HCT116 (cell line): ENCODE measurements at regions not wholly inside any gene's neighbourhood (a gene's known extent, or its start where the extent isn't known, plus 50 kb on each side); places are given as distances from the start of the nearest gene placed in this dataset.
A peak's percentile ranks its signal among the peaks of the same experiment; 100 is the strongest.

ENCODE experiments used
- ATAC-seq: fragments of 200-7000 bp; cut with Tn5 transposase; 2 replicates; pipeline ENCODE4 v1.9.1; 2020; ENCODE audit warnings: mild to moderate bottlenecking, moderate library complexity
- BruUV-seq: library from RNA; stranded (reverse); fragments of 400-500 nt; replicated peaks from 2 replicates; lab custom pipeline; 2021; lab: Mats Ljungman, UMichigan
- CTCF ChIA-PET: fragments of 300-600 bp; sonication (Branson Sonifier 250); formaldehyde crosslinking; loops from one replicate; lab custom pipeline; 2021; ENCODE audit warnings: antibody characterized with exemption; lab: Charles Lee
- POLR2A ChIA-PET: fragments of 300-600, 350-600 bp; sonication (Branson Sonifier 250); formaldehyde crosslinking; loops from one replicate; lab custom pipeline; 2021; ENCODE audit warnings: antibody characterized with exemption; lab: Charles Lee
- RAD21 ChIA-PET, 2 experiments: fragments of 300-600 bp; sonication (Branson Sonifier 250); formaldehyde crosslinking; loops; one replicate each; lab custom pipeline; 2023; ENCODE audit warnings: low total read pairs in 2 of 2; ENCODE audit not compliant: uncharacterized antibody in 2 of 2, unreplicated experiment in 2 of 2, low non-redundant PET in 1 of 2; lab: Charles Lee
- DNase-seq: peaks from one replicate; pipeline ENCODE4 v3.0.0-alpha.2; 2010; ENCODE audit warnings: low read depth, low spot score
- H2AFZ ChIP-seq: fragments of 200-600 bp; shearing (Covaris generic), sonication (generic); 2 replicates; pipeline ENCODE4 v1.6.1; 2017; ENCODE audit warnings: low read depth, mixed run types, mixed read lengths, antibody characterized with exemption, low read length; ENCODE audit not compliant: poor library complexity, severe bottlenecking
- H3K27ac ChIP-seq: 2 replicates; pipeline ENCODE4 v1.5.1; 2012; ENCODE audit warnings: low read depth, low read length
- H3K27me3 ChIP-seq: fragments of 200-600 bp; sonication (generic); 2 replicates; pipeline ENCODE4 v1.6.1; 2016; ENCODE audit warnings: mixed run types, low read length, mixed read lengths; ENCODE audit not compliant: insufficient read depth
- H3K36me3 ChIP-seq, 2 experiments: fragments of 200-500 bp in 1 of 2; fragments of 200-600 bp in 1 of 2; sonication (Bioruptor generic) in 1 of 2; sonication (generic) in 1 of 2; 2 replicates each; pipeline versions ENCODE4 v1.5.1 to v1.6.1; 2014 to 2016; ENCODE audit warnings: low read length in 2 of 2, inconsistent platforms in 1 of 2, mixed read lengths in 1 of 2, mixed run types in 1 of 2; ENCODE audit not compliant: insufficient read depth in 2 of 2, control insufficient read depth in 1 of 2
- H3K4me1 ChIP-seq, 2 experiments: fragments of 200-600 bp in 1 of 2; sonication (generic) in 1 of 2; 2 replicates each; pipeline versions ENCODE4 v1.5.1 to v1.6.1; 2012 to 2017; ENCODE audit warnings: low read length in 2 of 2, inconsistent platforms in 1 of 2, mild to moderate bottlenecking in 1 of 2, mixed read lengths in 1 of 2, mixed run types in 1 of 2, moderate library complexity in 1 of 2; ENCODE audit not compliant: insufficient read depth in 2 of 2, control insufficient read depth in 1 of 2
- H3K4me2 ChIP-seq: fragments of 200-600 bp; sonication (generic); 2 replicates; pipeline ENCODE4 v1.6.1; 2017; ENCODE audit warnings: mixed run types, low read length, mixed read lengths
- H3K4me3 ChIP-seq, 2 experiments: fragments of 200-600 bp in 1 of 2; sonication (generic) in 1 of 2; replicated peaks in 1 of 2; 2 replicates each; pipeline ENCODE4 v1.5.1; 2011 to 2016; ENCODE audit warnings: low read length in 2 of 2, control low read depth in 1 of 2, low read depth in 1 of 2, mild to moderate bottlenecking in 1 of 2, mixed read lengths in 1 of 2, mixed run types in 1 of 2
- H3K79me2 ChIP-seq: fragments of 200-600 bp; sonication (generic); 2 replicates; pipeline ENCODE4 v1.6.1; 2017; ENCODE audit warnings: mild to moderate bottlenecking, mixed run types, low read length, moderate library complexity, mixed read lengths; ENCODE audit not compliant: insufficient read depth
- H3K9ac ChIP-seq: fragments of 200-600 bp; sonication (generic); 2 replicates; pipeline ENCODE4 v1.6.1; 2016; ENCODE audit warnings: low read length, mixed read lengths
- H3K9me2 ChIP-seq: fragments of 200-600 bp; sonication (generic), shearing (Covaris generic); 2 replicates; pipeline ENCODE4 v1.6.1; 2017; ENCODE audit warnings: mixed run types, mild to moderate bottlenecking, moderate library complexity; ENCODE audit not compliant: insufficient read depth
- H3K9me3 ChIP-seq, 2 experiments: fragments of 200-500 bp in 1 of 2; fragments of 200-600 bp in 1 of 2; sonication (Bioruptor generic) in 1 of 2; sonication (generic) in 1 of 2; 2 replicates each; pipeline ENCODE4 v1.6.1; 2014 to 2017; ENCODE audit warnings: low read length in 2 of 2, mixed read lengths in 2 of 2, inconsistent platforms in 1 of 2, low read depth in 1 of 2, mild to moderate bottlenecking in 1 of 2, mixed run types in 1 of 2, moderate library complexity in 1 of 2; ENCODE audit not compliant: control insufficient read depth in 1 of 2, insufficient read depth in 1 of 2
- H4K20me1 ChIP-seq: fragments of 200-600 bp; sonication (generic), shearing (Covaris generic); 2 replicates; pipeline ENCODE4 v1.6.1; 2017; ENCODE audit warnings: mixed run types, mild to moderate bottlenecking, moderate library complexity; ENCODE audit not compliant: insufficient read depth
- CBX3 ChIP-seq: IDR thresholded peaks from 2 replicates; pipeline ENCODE4 v1.6.1; 2012; ENCODE audit warnings: low read depth
- FOSL1 ChIP-seq: IDR thresholded peaks from 2 replicates; pipeline ENCODE4 v1.6.1; 2012; ENCODE audit warnings: low read depth
- POLR2AphosphoS5 ChIP-seq: IDR thresholded peaks from 2 replicates; pipeline ENCODE4 v1.6.1; 2011; ENCODE audit warnings: mild to moderate bottlenecking, low read depth, low read length, moderate library complexity
- RAD21 ChIP-seq: IDR thresholded peaks from 2 replicates; pipeline ENCODE4 v1.6.1; 2012; ENCODE audit warnings: low read depth, mild to moderate bottlenecking
- SRF ChIP-seq: IDR thresholded peaks from 2 replicates; pipeline ENCODE4 v1.6.1; 2012; ENCODE audit warnings: low read depth
- ZFX ChIP-seq: fragments of 450-650 bp; IDR thresholded peaks from 2 replicates; pipeline ENCODE4 v1.6.1; 2017
- ZNF274 ChIP-seq: fragments of 200-500 bp; sonication (Bioruptor generic); IDR thresholded peaks from 2 replicates; pipeline ENCODE4 v1.6.1; 2014; ENCODE audit warnings: mild to moderate bottlenecking, low read depth, low read length, inconsistent platforms
- intact Hi-C: fragments of 100-400 bp; cut with micrococcal nuclease; formaldehyde crosslinking; loops from 2 replicates; pipeline ENCODE4 v1.10.0; 2022
- TF ChIP-seq, protein P1 (sequence below): IDR thresholded peaks from 2 replicates; pipeline ENCODE4 v1.6.1; 2012
- TF ChIP-seq, protein P2 (sequence below), 3 experiments: fragments of 200-600 bp in 1 of 3; sonication (generic) in 1 of 3; IDR thresholded peaks in 2 of 3; conservative IDR thresholded peaks in 1 of 3; 2 replicates each; pipeline ENCODE4 v1.5.1; 2012 to 2017; ENCODE audit warnings: low read depth in 2 of 3, low read length in 2 of 3, antibody characterized with exemption in 1 of 3, borderline replicate concordance in 1 of 3, control low read depth in 1 of 3, mild to moderate bottlenecking in 1 of 3, mixed read lengths in 1 of 3, mixed run types in 1 of 3, moderate library complexity in 1 of 3; ENCODE audit not compliant: insufficient read depth in 1 of 3

GRCh38 chr21:38733972-38734546, 71.7 kb upstream of the ETS2 start:
- H3K4me2 ChIP-seq, result no peak overlapping the region
- no TSS peak for BruUV-seq
- DNase-seq, result peak; percentile 36
- no peak overlapping the region for H2AFZ ChIP-seq
- ATAC-seq, result peak; percentile 96
- intact Hi-C loops, result loop anchor here (1.0 to 5.0 kb wide), 6 partner anchors 71 to 404 kb away; partner anchors contain the start of gene ETS2
- no peaks in the 10 kb centered on the region for H3K27me3 ChIP-seq
- H3K27ac ChIP-seq, result no peak overlapping the region
- H3K79me2 ChIP-seq, result no peaks in the 10 kb centered on the region
- H3K9me3 ChIP-seq, result no peaks in the 10 kb centered on the region
- no peak overlapping the region for H3K9ac ChIP-seq
- TF ChIP-seq, protein P1, sequence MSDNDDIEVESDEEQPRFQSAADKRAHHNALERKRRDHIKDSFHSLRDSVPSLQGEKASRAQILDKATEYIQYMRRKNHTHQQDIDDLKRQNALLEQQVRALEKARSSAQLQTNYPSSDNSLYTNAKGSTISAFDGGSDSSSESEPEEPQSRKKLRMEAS, result peak; percentile 84
- TF ChIP-seq ZFX (no peak), FOSL1 (no peak), RAD21 (peak; percentile 96), POLR2AphosphoS5 (no peak), CBX3 (peak; percentile 65; the same call in 1 of the 2 replicates), ZNF274 (no peak), SRF (no peak)
- TF ChIP-seq, protein P2, sequence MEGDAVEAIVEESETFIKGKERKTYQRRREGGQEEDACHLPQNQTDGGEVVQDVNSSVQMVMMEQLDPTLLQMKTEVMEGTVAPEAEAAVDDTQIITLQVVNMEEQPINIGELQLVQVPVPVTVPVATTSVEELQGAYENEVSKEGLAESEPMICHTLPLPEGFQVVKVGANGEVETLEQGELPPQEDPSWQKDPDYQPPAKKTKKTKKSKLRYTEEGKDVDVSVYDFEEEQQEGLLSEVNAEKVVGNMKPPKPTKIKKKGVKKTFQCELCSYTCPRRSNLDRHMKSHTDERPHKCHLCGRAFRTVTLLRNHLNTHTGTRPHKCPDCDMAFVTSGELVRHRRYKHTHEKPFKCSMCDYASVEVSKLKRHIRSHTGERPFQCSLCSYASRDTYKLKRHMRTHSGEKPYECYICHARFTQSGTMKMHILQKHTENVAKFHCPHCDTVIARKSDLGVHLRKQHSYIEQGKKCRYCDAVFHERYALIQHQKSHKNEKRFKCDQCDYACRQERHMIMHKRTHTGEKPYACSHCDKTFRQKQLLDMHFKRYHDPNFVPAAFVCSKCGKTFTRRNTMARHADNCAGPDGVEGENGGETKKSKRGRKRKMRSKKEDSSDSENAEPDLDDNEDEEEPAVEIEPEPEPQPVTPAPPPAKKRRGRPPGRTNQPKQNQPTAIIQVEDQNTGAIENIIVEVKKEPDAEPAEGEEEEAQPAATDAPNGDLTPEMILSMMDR (IDR thresholded peaks at IDR 0.05 in 2 of 3, conservative IDR thresholded peaks at IDR 0.05 in 1 of 3; ENCODE audit: borderline replicate concordance in 1 of 3, insufficient read depth in 1 of 3, low read depth in 2 of 3, low read length in 2 of 3), result peak; percentile 68 to 96 (median 90)
- no peaks in the 10 kb centered on the region for H3K36me3 ChIP-seq
- ChIA-PET RAD21 (interaction anchor here in 1 of 2 experiments (0.5 kb wide), 1 partner anchor 372 kb away, joined by 3 read pairs; no protein-coding TSS in a partner anchor), POLR2A (no interaction called here), CTCF (interaction anchor here (1.1 to 1.6 kb wide), 2 partner anchors 54 to 404 kb away, joined by 3 to 9 read pairs; no protein-coding TSS in a partner anchor)
- H3K4me1 ChIP-seq, result peaks cover 0 to 3% of the 10 kb centered on the region in 2 experiments; a peak in 1 of 4 replicates
- H3K9me2 ChIP-seq, result no peaks in the 10 kb centered on the region
- no peak overlapping the region for H3K4me3 ChIP-seq
- no peaks in the 10 kb centered on the region for H4K20me1 ChIP-seq
